ENCODE measurements at regions not wholly inside any gene's neighbourhood (a gene's known extent, or its start where the extent isn't known, plus 50 kb on each side); places are given as distances from the start of the nearest gene placed in this dataset.

DNA sequence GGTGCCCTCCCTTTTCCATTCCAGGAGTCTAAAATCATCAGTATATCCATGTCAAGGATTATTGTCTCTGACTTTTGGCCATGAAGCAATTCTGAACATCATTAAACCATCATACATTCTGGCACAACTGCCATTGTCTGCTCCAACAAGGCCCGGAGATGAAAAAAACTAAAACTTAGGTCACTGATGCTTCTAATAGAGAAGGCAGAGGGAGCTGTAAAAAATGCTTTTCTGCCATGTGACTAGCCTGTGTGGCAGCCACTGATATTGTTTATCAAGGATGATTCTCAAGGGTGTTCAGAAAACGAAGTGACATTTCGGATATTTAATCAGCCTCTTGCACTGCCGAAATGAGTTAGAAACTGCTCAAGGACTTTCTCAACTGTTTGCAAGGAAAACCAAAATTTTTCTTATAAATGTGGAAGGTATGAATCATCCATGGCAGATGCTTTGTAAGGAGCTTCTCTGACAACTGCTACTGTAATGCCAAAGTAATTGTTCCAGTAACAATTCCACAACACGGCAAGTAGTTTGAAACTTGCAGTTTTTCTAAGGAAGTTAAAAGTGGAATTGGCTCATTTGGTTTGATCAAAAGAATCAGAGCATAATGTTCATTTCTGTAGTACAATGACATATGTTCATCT, 1076.5 kb upstream of the FLRT2 start:
- intact Hi-C loops (cut with micrococcal nuclease; ENCODE audit: unreplicated experiment) = no loop called here
- no peaks in the 10 kb centered on the region for H3K36me3 Mint-ChIP-seq (ENCODE audit: insufficient read depth, unreplicated experiment)
- no peaks in the 10 kb centered on the region for H3K27me3 Mint-ChIP-seq (ENCODE audit: insufficient read depth, unreplicated experiment)
- Histone ChIP-seq H3K27me3 (replicated peaks; ENCODE audit: control insufficient read depth, insufficient read depth, low read length) (no peaks in the 10 kb centered on the region), H3K4me3 (ENCODE audit: low read depth, low read length) (no peak overlapping the region), H3K36me3 (ENCODE audit: control insufficient read depth, insufficient read depth, low read length) (no peaks in the 10 kb centered on the region), H3K9me3 (no peaks in the 10 kb centered on the region), H3K4me1 (no peaks in the 10 kb centered on the region)
- CTCF ChIA-PET = no interaction called here
- no peaks in the 10 kb centered on the region for H3K4me1 Mint-ChIP-seq (ENCODE audit: low read depth, unreplicated experiment)
- H3K27ac Mint-ChIP-seq (ENCODE audit: unreplicated experiment) = no peak overlapping the region
- POLR2A ChIA-PET = no interaction called here
- H3K9me3 Mint-ChIP-seq (ENCODE audit: unreplicated experiment) = no peaks in the 10 kb centered on the region
- no TSS peak for BruUV-seq (replicated peaks)
- no peak for TF ChIP-seq CTCF (IDR thresholded peaks at IDR 0.05; ENCODE audit: insufficient read depth in 1 of 2, low read depth in 1 of 2, low read length in 1 of 2, severe bottlenecking in 1 of 2, unreplicated experiment in 1 of 2)
- DNase-seq = no peak
- no peak overlapping the region for H3K4me3 Mint-ChIP-seq (ENCODE audit: unreplicated experiment)

GRCh38 chr14:84454114-84454513, 1075.8 kb upstream of the FLRT2 start:
- BruUV-seq (replicated peaks) = no TSS peak
- no peak for TF ChIP-seq CTCF (IDR thresholded peaks at IDR 0.05; ENCODE audit: insufficient read depth in 1 of 2, low read depth in 1 of 2, low read length in 1 of 2, severe bottlenecking in 1 of 2, unreplicated experiment in 1 of 2)

GRCh38 chr14:84456946-84457345, 1073.0 kb upstream of the FLRT2 start:
- Histone ChIP-seq H3K9me3 (no peaks in the 10 kb centered on the region), H3K4me3 (ENCODE audit: low read depth, low read length) (no peak overlapping the region), H3K4me1 (no peaks in the 10 kb centered on the region), H3K27me3 (replicated peaks; ENCODE audit: control insufficient read depth, insufficient read depth, low read length) (no peaks in the 10 kb centered on the region), H3K36me3 (ENCODE audit: control insufficient read depth, insufficient read depth, low read length) (no peaks in the 10 kb centered on the region)
- no TSS peak for BruUV-seq (replicated peaks)
- Mint-ChIP-seq H3K4me1 (ENCODE audit: low read depth, unreplicated experiment) (no peaks in the 10 kb centered on the region), H3K9me3 (ENCODE audit: unreplicated experiment) (no peaks in the 10 kb centered on the region), H3K36me3 (ENCODE audit: insufficient read depth, unreplicated experiment) (no peaks in the 10 kb centered on the region), H3K27ac (ENCODE audit: unreplicated experiment) (no peak overlapping the region), H3K27me3 (ENCODE audit: insufficient read depth, unreplicated experiment) (no peaks in the 10 kb centered on the region), H3K4me3 (ENCODE audit: unreplicated experiment) (no peak overlapping the region)
- ChIA-PET POLR2A (no interaction called here), CTCF (no interaction called here)
- DNase-seq = no peak
- intact Hi-C loops (cut with micrococcal nuclease; ENCODE audit: unreplicated experiment) = no loop called here
- no peak for TF ChIP-seq CTCF (IDR thresholded peaks at IDR 0.05; ENCODE audit: insufficient read depth in 1 of 2, low read depth in 1 of 2, low read length in 1 of 2, severe bottlenecking in 1 of 2, unreplicated experiment in 1 of 2)

More at GRCh38 chr14:84454114-84454513, 1075.8 kb upstream of the FLRT2 start:
- Histone ChIP-seq H3K4me3 (ENCODE audit: low read depth, low read length) (no peak overlapping the region), H3K36me3 (ENCODE audit: control insufficient read depth, insufficient read depth, low read length) (no peaks in the 10 kb centered on the region), H3K27me3 (replicated peaks; ENCODE audit: control insufficient read depth, insufficient read depth, low read length) (no peaks in the 10 kb centered on the region), H3K4me1 (no peaks in the 10 kb centered on the region), H3K9me3 (no peaks in the 10 kb centered on the region)
- Mint-ChIP-seq H3K4me3 (ENCODE audit: unreplicated experiment) (no peak overlapping the region), H3K9me3 (ENCODE audit: unreplicated experiment) (no peaks in the 10 kb centered on the region), H3K4me1 (ENCODE audit: low read depth, unreplicated experiment) (no peaks in the 10 kb centered on the region), H3K27me3 (ENCODE audit: insufficient read depth, unreplicated experiment) (no peaks in the 10 kb centered on the region), H3K27ac (ENCODE audit: unreplicated experiment) (no peak overlapping the region), H3K36me3 (ENCODE audit: insufficient read depth, unreplicated experiment) (no peaks in the 10 kb centered on the region)
- DNase-seq = no peak
- ChIA-PET POLR2A (no interaction called here), CTCF (no interaction called here)
- intact Hi-C loops (cut with micrococcal nuclease; ENCODE audit: unreplicated experiment) = no loop called here

Data from Caco-2 (cell line).